Heart left ventricle (tissue), 16 donors: ENCODE measurements at regions not wholly inside any gene's neighbourhood (a gene's known extent, or its start where the extent isn't known, plus 50 kb on each side); places are given as distances from the start of the nearest gene placed in this dataset.
"Not testable (repeated sequence)": the region's sequence is repeated elsewhere in the genome, so short reads cannot be mapped to it uniquely, and the experiment has no call there.

ENCODE experiments used
- ATAC-seq, 4 donors: fragments of 200-7000 bp; cut with Tn5 transposase; one replicate each; pipeline ENCODE4 v1.9.1; 2020 to 2022; ENCODE audit warnings: moderate library complexity in 4 of 4, mild to moderate bottlenecking in 3 of 4, moderate number of reproducible peaks in 1 of 4
- DNase-seq, 5 donors: peaks; one replicate each; pipeline ENCODE4 v3.0.0-alpha.2; 2020
- H3K27ac ChIP-seq, 12 donors: fragments of 200-600 bp; sonication (generic) in 4 of 12; one replicate each; pipeline versions ENCODE4 v1.5.0 to v1.8.0; 2016 to 2022; ENCODE audit warnings: mild to moderate bottlenecking in 2 of 12
- H3K27me3 ChIP-seq, 9 donors: fragments of 200-600 bp; sonication (generic) in 2 of 9; one replicate each; pipeline versions ENCODE4 v1.5.1 to v1.8.0; 2016 to 2022; ENCODE audit warnings: mild to moderate bottlenecking in 3 of 9
- H3K36me3 ChIP-seq, 9 donors: fragments of 200-600 bp; sonication (generic) in 2 of 9; one replicate each; pipeline versions ENCODE4 v1.5.0 to v1.8.0; 2018 to 2022; ENCODE audit warnings: mild to moderate bottlenecking in 2 of 9
- H3K4me1 ChIP-seq, 12 donors: fragments of 200-600 bp; sonication (generic) in 4 of 12; one replicate each; pipeline versions ENCODE4 v1.5.0 to v1.8.0; 2016 to 2022; ENCODE audit warnings: mild to moderate bottlenecking in 3 of 12
- H3K4me3 ChIP-seq, 12 donors: fragments of 200-600 bp; sonication (generic) in 4 of 12; one replicate each; pipeline versions ENCODE4 v1.5.0 to v1.8.0; 2017 to 2022; ENCODE audit warnings: mild to moderate bottlenecking in 9 of 12, moderate library complexity in 4 of 12
- H3K9me3 ChIP-seq, 12 donors: fragments of 200-600 bp; sonication (generic) in 4 of 12; one replicate each; pipeline versions ENCODE4 v1.5.0 to v1.8.0; 2016 to 2022; ENCODE audit warnings: mild to moderate bottlenecking in 1 of 12
- WGBS, 4 donors: extraction: QIAGEN DNeasy Blood & Tissue Kit in 2 of 4; methylation state at CpG; one replicate each; pipeline versions ENCODE4 v1.1.5 to v1.1.7; 2013 to 2018; 5-methylcytosine and 5-hydroxymethylcytosine counted together
- intact Hi-C, 10 donors: fragments of 100-400 bp; cut with DNase I; formaldehyde crosslinking; loops; one replicate each; pipeline versions ENCODE4 v1.11.1 to v1.14.2; 2022
- donor health status: ischemic (EF 13 %, LVEDD 7.1; RV severe dilation, severe dysfunction).
- donor health status: healthy with polysubstance abuse.
- donor health status: DM: no; HTN: yes; CAD: no.
- donor health status: DM: no; HTN: no; CAD: no.
- donor health status: ischemic (EF 25% LVEDD 6.9; RV normal size, moderate dysfunction).
- donor health status: ischemic (EF 25% LVEDD 5.7; RV mildly dilated, moderate dysfunction).
- donor health status: healthy.
- donor health status: DM: yes; HTN: yes; CAD: no.
- donor health status: ischemic (EF 35%, LVEDD 5.7; RV mildly dilated, moderate dysfunction).
- donor health status: nonischemic (EF 11% LVEDD 7.7; RV severe dilation, severe dysfunction).
- donor health status: DM: yes; HTN: yes; CAD: no.
- donor health status: PGD.
- donor health status: ischemic (EF 29% LVEDD 5.4; RV normal size, mild dysfunction).
- donor health status: nonischemic (EF 23%, LVEDD 6.1; RV moderate dilation, normal function).

DNA sequence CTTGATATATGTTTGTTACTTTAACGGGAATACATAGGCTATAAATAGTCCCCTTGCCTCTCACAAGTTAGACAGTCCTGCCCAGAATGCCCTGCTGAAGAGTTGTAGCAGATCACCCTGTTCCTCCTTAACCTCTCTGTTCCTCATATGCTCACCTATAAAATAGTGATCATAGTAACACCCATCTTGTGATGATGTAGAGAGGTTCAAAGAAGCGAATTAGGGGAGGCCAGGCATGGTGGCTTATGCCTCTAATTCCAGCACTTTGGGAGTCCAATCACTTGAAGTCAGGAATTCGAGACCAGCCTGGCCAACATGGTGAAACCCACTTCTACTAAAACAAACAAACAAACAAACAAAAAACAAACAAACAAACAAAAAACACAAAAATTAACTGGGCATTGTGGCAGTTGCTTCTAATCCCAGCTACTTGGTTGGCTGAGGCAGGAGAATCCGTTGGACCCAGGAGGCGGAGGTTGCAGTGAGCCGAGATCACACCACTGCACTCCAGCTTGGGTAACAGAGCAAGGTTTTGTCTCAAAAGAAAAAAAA is 518.5 kb upstream of the TPTE start:
- peaks cover 0 to 30% (median 6%) of the 10 kb centered on the region in 12 donors for H3K9me3 ChIP-seq
- H3K27ac ChIP-seq, DNase-seq, H3K4me3 ChIP-seq, H3K27me3 ChIP-seq, ATAC-seq, H3K4me1 ChIP-seq, H3K36me3 ChIP-seq, intact Hi-C loops: not testable (repeated sequence)
- 42 to 46% (median 43%) methylated on average over 5 to 6 of the region's 6 CpGs for whole genome bisulfite sequencing, 4 donors

DNA sequence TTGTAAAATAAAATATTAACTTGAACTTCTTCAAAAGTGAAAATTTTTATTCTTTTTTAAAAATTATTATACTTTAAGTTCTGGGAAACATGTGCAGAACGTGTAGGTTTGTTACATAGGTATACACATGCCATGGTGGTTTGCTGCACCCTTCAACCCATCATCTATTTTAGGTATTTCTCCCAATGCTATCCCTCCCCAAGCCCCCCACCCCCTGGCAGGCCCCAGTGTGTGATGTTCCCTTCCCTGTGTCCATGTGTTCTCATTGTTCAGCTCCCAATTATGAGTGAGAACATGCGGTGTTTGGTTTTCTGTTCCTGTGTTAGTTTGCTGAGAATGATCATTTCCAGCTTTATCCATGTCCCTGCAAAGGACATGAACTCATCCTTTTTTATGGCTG is 515.6 kb upstream of the TPTE start:
- H3K27me3 ChIP-seq, intact Hi-C loops, DNase-seq, H3K4me3 ChIP-seq, H3K4me1 ChIP-seq, ATAC-seq, H3K27ac ChIP-seq, H3K36me3 ChIP-seq: not testable (repeated sequence)
- peaks cover 0 to 28% (median 4%) of the 10 kb centered on the region in 12 donors for H3K9me3 ChIP-seq
- WGBS, 4 donors = 47 to 58% (median 51%) methylated on average over 2 of the region's 2 CpGs

DNA sequence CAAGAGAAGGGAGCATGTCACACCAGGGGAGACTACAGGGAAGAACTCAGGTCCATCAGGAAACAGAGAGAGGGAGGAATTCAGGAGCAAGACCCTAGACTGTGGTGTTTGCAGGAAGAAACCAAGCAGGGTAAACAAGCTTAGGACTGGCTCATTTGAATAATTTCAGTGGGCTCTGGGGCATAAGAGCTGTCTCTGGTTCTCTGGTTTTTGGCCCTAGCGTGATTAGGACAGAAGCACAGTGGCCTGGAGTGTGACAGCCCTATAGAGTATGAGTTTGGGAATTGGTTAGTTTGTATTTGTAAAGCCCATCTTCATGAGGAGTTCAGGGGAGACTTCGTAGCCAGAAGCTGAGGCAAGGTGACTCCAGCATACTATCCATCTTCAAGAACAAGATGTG is 504.4 kb upstream of the TPTE start:
- H3K36me3 ChIP-seq, H3K27ac ChIP-seq, H3K27me3 ChIP-seq, ATAC-seq, H3K4me3 ChIP-seq, intact Hi-C loops, H3K4me1 ChIP-seq, DNase-seq: not testable (repeated sequence)
- WGBS, 4 donors = 19 to 33% (median 28%) methylated on average over 2 of the region's 2 CpGs
- peaks cover 0 to 32% (median 0%) of the 10 kb centered on the region in 12 donors for H3K9me3 ChIP-seq

DNA sequence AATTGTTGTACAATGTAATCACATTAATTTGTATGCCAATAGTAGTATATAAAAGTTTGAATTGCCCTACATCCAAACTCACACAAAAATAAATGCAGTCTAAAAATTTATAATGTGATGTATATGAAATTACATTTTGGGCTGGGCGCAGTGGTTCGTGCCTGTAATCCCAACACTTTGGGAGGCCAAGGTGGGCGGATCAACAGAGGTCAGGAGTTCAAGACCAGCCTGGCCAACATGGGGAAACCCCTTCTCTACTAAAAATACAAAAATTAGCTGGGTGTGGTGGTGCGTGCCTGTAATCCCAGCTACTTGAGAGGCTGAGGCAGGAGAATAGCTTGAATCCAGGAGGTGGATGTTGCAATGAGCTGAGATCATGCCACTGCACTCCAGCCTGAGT is 503.6 kb upstream of the TPTE start:
- DNase-seq, H3K4me1 ChIP-seq, H3K36me3 ChIP-seq, H3K27me3 ChIP-seq, H3K4me3 ChIP-seq, ATAC-seq, intact Hi-C loops, H3K27ac ChIP-seq: not testable (repeated sequence)
- H3K9me3 ChIP-seq = peaks cover 0 to 36% (median 0%) of the 10 kb centered on the region in 12 donors
- 48 to 60% (median 51%) methylated on average over 4 of the region's 4 CpGs for WGBS, 4 donors

DNA sequence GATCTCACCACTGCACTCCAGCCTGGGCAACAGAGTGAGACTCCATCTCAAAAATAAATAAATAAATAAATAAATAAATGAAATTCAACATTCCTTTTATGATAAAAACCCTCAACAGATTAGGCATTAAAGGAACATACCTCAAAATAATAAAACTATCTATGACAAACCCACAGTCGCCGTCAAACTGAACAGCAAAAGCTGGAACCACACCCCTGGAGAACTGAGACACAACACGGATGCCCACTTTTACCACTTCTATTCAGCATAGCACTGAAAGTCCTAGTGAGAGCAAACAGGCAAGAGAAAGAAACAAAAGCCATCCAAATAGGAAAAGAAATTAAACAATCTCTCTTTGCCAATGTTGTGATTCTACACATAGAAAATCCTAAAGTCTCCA is 499.9 kb upstream of the TPTE start:
- H3K36me3 ChIP-seq, H3K4me1 ChIP-seq, H3K27me3 ChIP-seq, H3K27ac ChIP-seq, DNase-seq, intact Hi-C loops, H3K4me3 ChIP-seq, ATAC-seq: not testable (repeated sequence)
- 50 to 68% (median 65%) methylated on average over 3 of the region's 3 CpGs for WGBS, 4 donors
- peaks cover 0 to 56% (median 0%) of the 10 kb centered on the region in 12 donors for H3K9me3 ChIP-seq

DNA sequence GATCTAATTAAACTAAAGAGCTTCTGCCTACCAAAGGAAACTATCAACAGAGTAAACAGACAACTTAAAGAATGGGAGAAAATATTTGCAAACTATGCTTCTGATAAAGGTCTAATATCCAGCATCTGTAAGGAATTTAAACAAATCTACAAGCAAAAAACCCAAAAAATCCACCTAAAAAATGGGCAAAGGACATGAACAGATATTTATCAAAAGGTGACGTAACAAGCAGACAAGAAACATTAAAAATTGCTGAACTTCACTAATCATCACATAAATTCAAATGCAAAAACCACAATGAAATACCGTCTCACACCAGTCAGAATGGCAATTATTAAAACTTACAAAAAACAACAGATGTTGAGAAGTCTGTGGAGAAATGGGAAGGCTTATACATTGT is 498.6 kb upstream of the TPTE start:
- ATAC-seq, H3K4me3 ChIP-seq, DNase-seq, H3K4me1 ChIP-seq, intact Hi-C loops, H3K27ac ChIP-seq, H3K36me3 ChIP-seq, H3K27me3 ChIP-seq: not testable (repeated sequence)
- 51 to 62% (median 54%) methylated on average over 2 of the region's 2 CpGs for WGBS, 4 donors
- H3K9me3 ChIP-seq = peaks cover 0 to 48% (median 0%) of the 10 kb centered on the region in 12 donors
